PC-3 (cell line): ENCODE measurements at regions not wholly inside any gene's neighbourhood (a gene's known extent, or its start where the extent isn't known, plus 50 kb on each side); places are given as distances from the start of the nearest gene placed in this dataset.

ENCODE experiments used
- ATAC-seq: fragments of 200-7000 bp; cut with Tn5 transposase; 2 replicates; pipeline ENCODE4 v1.9.1; 2020; ENCODE audit warnings: mild to moderate bottlenecking, moderate library complexity
- BruUV-seq: library from RNA; stranded (reverse); fragments of 400-500 nt; replicated peaks from 2 replicates; lab custom pipeline; 2021; lab: Mats Ljungman, UMichigan
- CTCF ChIA-PET: fragments of 300-600 bp; sonication (Branson Sonifier 250); formaldehyde crosslinking; loops from one replicate; lab custom pipeline; 2022; ENCODE audit warnings: antibody characterized with exemption; lab: Charles Lee
- POLR2A ChIA-PET: fragments of 300-600 bp; sonication (Branson Sonifier 250); formaldehyde crosslinking; loops from one replicate; lab custom pipeline; 2022; ENCODE audit warnings: antibody characterized with exemption; ENCODE audit not compliant: unreplicated experiment; lab: Charles Lee
- DNase-seq: peaks from one replicate; pipeline ENCODE4 v3.0.0-alpha.2; 2015
- H2AFZ ChIP-seq: fragments of 300-600 bp; sonication (generic); 2 replicates; pipeline ENCODE4 v1.6.0; 2016; ENCODE audit warnings: antibody characterized with exemption, low read length
- H3F3A ChIP-seq: fragments of 300-600 bp; sonication (generic); one replicate; pipeline ENCODE4 v1.6.0; 2017; ENCODE audit warnings: antibody characterized with exemption, low read length, control low read depth, mild to moderate bottlenecking; ENCODE audit not compliant: unreplicated experiment
- H3K27ac ChIP-seq: fragments of 300-600 bp; sonication (generic); 2 replicates; pipeline ENCODE4 v1.5.1; 2016; ENCODE audit warnings: mild to moderate bottlenecking, low read length
- H3K27me3 ChIP-seq: fragments of 300-600 bp; sonication (generic); 2 replicates; pipeline ENCODE4 v1.6.1; 2016; ENCODE audit warnings: low read length, mixed read lengths
- H3K36me3 ChIP-seq: fragments of 300-600 bp; sonication (generic); 2 replicates; pipeline ENCODE4 v1.6.1; 2016; ENCODE audit warnings: low read depth, mixed run types, low read length, mixed read lengths
- H3K4me1 ChIP-seq: fragments of 300-600 bp; sonication (generic); 2 replicates; pipeline ENCODE4 v1.5.1; 2016; ENCODE audit warnings: low read length; ENCODE audit not compliant: insufficient read depth
- H3K4me2 ChIP-seq: fragments of 300-600 bp; sonication (generic); 2 replicates; pipeline ENCODE4 v1.6.0; 2016; ENCODE audit warnings: low read length
- H3K4me3 ChIP-seq: fragments of 300-600 bp; sonication (generic); 2 replicates; pipeline ENCODE4 v1.5.1; 2016; ENCODE audit warnings: mild to moderate bottlenecking, low read length, mixed read lengths
- H3K79me2 ChIP-seq: fragments of 300-600 bp; sonication (generic); 2 replicates; pipeline ENCODE4 v1.6.1; 2017; ENCODE audit warnings: low read length, mixed read lengths
- H3K9ac ChIP-seq: fragments of 300-600 bp; sonication (generic); 2 replicates; pipeline ENCODE4 v1.6.0; 2016; ENCODE audit warnings: mild to moderate bottlenecking, low read length
- H3K9me2 ChIP-seq: fragments of 300-600 bp; sonication (generic); replicated peaks from 2 replicates; pipeline ENCODE4 v1.6.1; 2016; ENCODE audit warnings: mixed run types, low read length, mixed read lengths
- H3K9me3 ChIP-seq: fragments of 300-600 bp; sonication (generic); 2 replicates; pipeline ENCODE4 v1.6.1; 2016; ENCODE audit warnings: low read length, mixed read lengths
- H4K20me1 ChIP-seq: fragments of 300-600 bp; sonication (generic); 2 replicates; pipeline ENCODE4 v1.6.1; 2016; ENCODE audit warnings: low read length, mixed read lengths
- CTCF ChIP-seq: fragments of 300-600 bp; sonication (generic); conservative IDR thresholded peaks from 2 replicates; pipeline ENCODE4 v1.5.1; 2017; ENCODE audit warnings: antibody characterized with exemption, low read depth, mild to moderate bottlenecking, low read length
- EZH2 ChIP-seq: fragments of 300-600 bp; sonication (generic); IDR thresholded peaks from one replicate; pipeline ENCODE4 v1.6.1; 2017; ENCODE audit warnings: antibody characterized with exemption, mild to moderate bottlenecking, low read length; ENCODE audit not compliant: unreplicated experiment
- EZH2phosphoT487 ChIP-seq: fragments of 300-600 bp; sonication (generic); IDR thresholded peaks from 2 replicates; pipeline ENCODE4 v1.6.1; 2018; ENCODE audit warnings: mild to moderate bottlenecking, antibody characterized with exemption, low read length, borderline replicate concordance
- intact Hi-C: fragments of 100-400 bp; cut with micrococcal nuclease; formaldehyde crosslinking; loops from 2 replicates; pipeline ENCODE4 v1.9.0; 2023

GRCh38 chr5:34484216-34484920 is 171.8 kb upstream of the RAI14 start:
- no peaks in the 10 kb centered on the region for H3K9me3 ChIP-seq
- no peak overlapping the region for H2AFZ ChIP-seq
- POLR2A ChIA-PET, result no interaction called here
- intact Hi-C loops, result no loop called here
- CTCF ChIA-PET, result no interaction called here
- no peak for ATAC-seq
- peaks cover 9% of the 10 kb centered on the region for H3F3A ChIP-seq
- no TSS peak for BruUV-seq
- peak overlapping the region; percentile 35; the same call in 1 of the 2 replicates for H3K4me2 ChIP-seq
- H3K4me1 ChIP-seq, result peaks cover 49% of the 10 kb centered on the region
- H3K4me3 ChIP-seq, result no peak overlapping the region
- TF ChIP-seq EZH2phosphoT487 (no peak), CTCF (no peak)
- H3K9me2 ChIP-seq, result no peaks in the 10 kb centered on the region
- no peaks in the 10 kb centered on the region for H4K20me1 ChIP-seq
- H3K79me2 ChIP-seq, result no peaks in the 10 kb centered on the region
- DNase-seq, result no peak
- peak overlapping the region; percentile 77 for H3K27ac ChIP-seq
- H3K27me3 ChIP-seq, result no peaks in the 10 kb centered on the region
- H3K36me3 ChIP-seq, result no peaks in the 10 kb centered on the region
- no peak overlapping the region for H3K9ac ChIP-seq

GRCh38 chr5:34485768-34486030 is 170.4 kb upstream of the RAI14 start:
- intact Hi-C loops, result loop anchor here (1.0 to 5.0 kb wide), 6 partner anchors 38 to 517 kb away; partner anchors contain the start of genes RAI14 and TTC23L
- no peak overlapping the region; the same call in 1 of the 2 replicates for H3K4me3 ChIP-seq
- peak overlapping the region; percentile 77 for H3K27ac ChIP-seq
- DNase-seq (no peak), ATAC-seq (no peak)
- no peaks in the 10 kb centered on the region for H3K36me3 ChIP-seq
- peak overlapping the region; percentile 17; the same call in 1 of the 2 replicates for H3K9ac ChIP-seq
- peaks cover 9% of the 10 kb centered on the region for H3F3A ChIP-seq
- TF ChIP-seq EZH2phosphoT487 (no peak), EZH2 (no peak), CTCF (no peak)
- H3K9me2 ChIP-seq, result no peaks in the 10 kb centered on the region
- no peaks in the 10 kb centered on the region for H4K20me1 ChIP-seq
- CTCF ChIA-PET, result interaction anchor here (1.0 to 1.2 kb wide), 3 partner anchors 13 to 413 kb away, joined by 3 to 5 read pairs (median 3); no protein-coding TSS in a partner anchor
- no TSS peak for BruUV-seq
- H2AFZ ChIP-seq, result peak overlapping the region; percentile 18; the same call in 1 of the 2 replicates
- POLR2A ChIA-PET, result no interaction called here
- H3K79me2 ChIP-seq, result no peaks in the 10 kb centered on the region
- no peaks in the 10 kb centered on the region for H3K9me3 ChIP-seq
- H3K27me3 ChIP-seq, result no peaks in the 10 kb centered on the region
- peak overlapping the region; percentile 35 for H3K4me2 ChIP-seq
- peaks cover 52% of the 10 kb centered on the region for H3K4me1 ChIP-seq
